Thoracic aorta (tissue), 2 donors: ENCODE measurements at regions not wholly inside any gene's neighbourhood (a gene's known extent, or its start where the extent isn't known, plus 50 kb on each side); places are given as distances from the start of the nearest gene placed in this dataset.

Source experiments
- ATAC-seq: fragments of 150-250 bp; one replicate; pipeline ENCODE4 v1.8.0; 2017; ENCODE audit warnings: low read depth; ENCODE audit not compliant: insufficient number of reproducible peaks, low FRiP score
- DNase-seq: peaks from one replicate; pipeline ENCODE4 v3.0.0-alpha.2; 2020; ENCODE audit warnings: low spot score
- H3K27ac ChIP-seq, 2 donors: fragments of 200-600 bp; sonication (generic); 1 replicate in 1 of 2; 2 replicates in 1 of 2; pipeline ENCODE4 v1.5.1; 2016; ENCODE audit warnings: mild to moderate bottlenecking in 2 of 2, moderate library complexity in 2 of 2
- H3K27me3 ChIP-seq: fragments of 200-600 bp; sonication (generic); replicated peaks from 2 replicates; pipeline ENCODE4 v1.6.0; 2016; ENCODE audit warnings: mild to moderate bottlenecking; ENCODE audit not compliant: insufficient read depth
- H3K36me3 ChIP-seq: fragments of 200-600 bp; sonication (generic); one replicate; pipeline ENCODE4 v1.5.1; 2016
- H3K4me1 ChIP-seq, 2 donors: fragments of 200-600 bp; sonication (generic); 1 replicate in 1 of 2; 2 replicates in 1 of 2; pipeline versions ENCODE4 v1.5.1 to v1.6.0; 2016; ENCODE audit warnings: low read depth in 2 of 2, mild to moderate bottlenecking in 1 of 2; ENCODE audit not compliant: control insufficient read depth in 1 of 2
- H3K4me3 ChIP-seq: fragments of 200-600 bp; sonication (generic); 2 replicates; pipeline ENCODE4 v1.5.1; 2016; ENCODE audit warnings: mild to moderate bottlenecking
- H3K9me3 ChIP-seq: fragments of 200-600 bp; sonication (generic); 2 replicates; pipeline ENCODE4 v1.5.1; 2016
- TF ChIP-seq, protein P1 (sequence below): fragments of 200-600 bp; sonication (generic); IDR thresholded peaks from one replicate; pipeline ENCODE4 v1.5.1; 2019; ENCODE audit warnings: antibody characterized with exemption

DNA sequence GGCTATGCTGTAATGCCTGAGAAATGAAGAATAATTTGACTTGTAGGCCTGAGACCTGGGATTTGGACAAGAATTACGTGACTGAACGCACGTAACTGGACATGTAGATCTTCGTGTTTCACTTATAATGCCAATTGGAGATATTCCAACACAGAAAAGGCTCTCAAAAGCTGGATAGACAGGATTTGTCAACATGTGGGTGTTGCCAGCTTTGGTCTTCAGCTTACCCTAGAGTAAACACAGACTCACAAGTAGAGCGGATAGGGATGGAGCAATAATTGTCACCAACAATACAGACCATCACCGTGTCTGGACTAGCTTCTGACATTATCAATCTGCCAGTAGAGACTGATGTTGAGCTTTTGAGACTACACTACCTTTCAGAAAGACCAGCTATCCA, 1511.0 kb upstream of the ADGRL3 start:
- TF ChIP-seq, protein P1, sequence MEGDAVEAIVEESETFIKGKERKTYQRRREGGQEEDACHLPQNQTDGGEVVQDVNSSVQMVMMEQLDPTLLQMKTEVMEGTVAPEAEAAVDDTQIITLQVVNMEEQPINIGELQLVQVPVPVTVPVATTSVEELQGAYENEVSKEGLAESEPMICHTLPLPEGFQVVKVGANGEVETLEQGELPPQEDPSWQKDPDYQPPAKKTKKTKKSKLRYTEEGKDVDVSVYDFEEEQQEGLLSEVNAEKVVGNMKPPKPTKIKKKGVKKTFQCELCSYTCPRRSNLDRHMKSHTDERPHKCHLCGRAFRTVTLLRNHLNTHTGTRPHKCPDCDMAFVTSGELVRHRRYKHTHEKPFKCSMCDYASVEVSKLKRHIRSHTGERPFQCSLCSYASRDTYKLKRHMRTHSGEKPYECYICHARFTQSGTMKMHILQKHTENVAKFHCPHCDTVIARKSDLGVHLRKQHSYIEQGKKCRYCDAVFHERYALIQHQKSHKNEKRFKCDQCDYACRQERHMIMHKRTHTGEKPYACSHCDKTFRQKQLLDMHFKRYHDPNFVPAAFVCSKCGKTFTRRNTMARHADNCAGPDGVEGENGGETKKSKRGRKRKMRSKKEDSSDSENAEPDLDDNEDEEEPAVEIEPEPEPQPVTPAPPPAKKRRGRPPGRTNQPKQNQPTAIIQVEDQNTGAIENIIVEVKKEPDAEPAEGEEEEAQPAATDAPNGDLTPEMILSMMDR = no peak
- no peak for DNase-seq
- H3K4me3 ChIP-seq = no peak overlapping the region
- no peak overlapping the region for H3K27ac ChIP-seq
- no peaks in the 10 kb centered on the region for H3K4me1 ChIP-seq
- no peak for ATAC-seq
- H3K9me3 ChIP-seq = no peaks in the 10 kb centered on the region
- no peaks in the 10 kb centered on the region for H3K36me3 ChIP-seq
- H3K27me3 ChIP-seq = no peaks in the 10 kb centered on the region

DNA sequence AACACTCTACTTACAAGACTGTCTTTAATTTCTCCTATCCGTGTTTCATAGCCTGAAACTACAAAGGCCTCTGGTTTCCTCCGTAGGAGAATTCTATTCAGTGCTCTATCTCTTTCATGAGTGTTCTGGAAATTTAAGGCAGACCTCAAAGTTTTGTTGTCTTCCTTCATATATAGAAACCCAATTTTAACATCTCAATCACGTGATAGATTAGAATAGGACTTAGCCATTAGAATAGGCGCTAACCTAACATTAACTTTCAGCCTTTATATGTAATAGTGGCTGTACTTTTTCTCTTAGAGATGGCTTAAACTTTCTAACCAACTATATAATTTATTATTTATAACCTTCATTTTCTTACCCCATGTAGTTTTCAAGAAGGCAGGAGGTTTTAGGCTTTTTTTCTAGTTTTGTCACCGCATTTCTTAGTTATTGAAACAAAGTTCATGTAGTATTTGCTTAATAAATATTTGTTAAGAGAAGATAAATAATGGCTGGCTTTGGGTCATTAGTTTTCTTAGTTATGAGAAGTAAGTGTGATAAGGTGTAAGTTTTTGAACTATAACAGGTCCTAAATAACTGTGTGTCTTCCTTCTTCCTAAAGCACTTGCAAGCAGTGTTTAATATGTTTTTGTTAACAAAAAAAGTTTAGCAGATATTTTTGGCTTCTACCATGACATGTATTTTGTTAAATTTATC, 1504.6 kb upstream of the ADGRL3 start:
- no peak for DNase-seq
- Histone ChIP-seq H3K9me3 (no peaks in the 10 kb centered on the region), H3K27me3 (no peaks in the 10 kb centered on the region), H3K27ac (no peak overlapping the region), H3K4me3 (no peak overlapping the region), H3K4me1 (no peaks in the 10 kb centered on the region), H3K36me3 (no peaks in the 10 kb centered on the region)
- ATAC-seq = no peak
- TF ChIP-seq, protein P1 = no peak

DNA sequence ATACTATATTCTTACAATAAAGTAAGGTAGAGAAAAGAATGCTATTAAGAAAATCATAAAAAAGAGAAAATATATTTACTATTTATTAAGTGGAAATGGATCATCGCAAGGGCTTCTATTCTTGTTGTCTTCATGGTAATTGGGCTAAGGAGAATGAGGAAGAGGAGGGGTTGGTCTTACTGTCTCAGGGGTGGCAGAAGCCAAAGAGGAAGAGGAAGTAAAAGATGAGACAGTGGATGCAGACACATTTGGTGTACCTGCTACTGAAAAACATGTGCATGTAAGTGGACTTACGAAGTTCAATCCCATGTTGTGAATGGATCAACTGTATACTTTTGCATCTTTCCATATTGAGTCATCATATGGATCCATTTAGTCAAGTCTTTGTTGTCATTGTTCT, 1502.1 kb upstream of the ADGRL3 start:
- DNase-seq (no peak), ATAC-seq (no peak)
- Histone ChIP-seq H3K27ac (no peak overlapping the region), H3K4me1 (no peaks in the 10 kb centered on the region), H3K9me3 (no peaks in the 10 kb centered on the region), H3K4me3 (no peak overlapping the region), H3K36me3 (no peaks in the 10 kb centered on the region), H3K27me3 (no peaks in the 10 kb centered on the region)
- TF ChIP-seq, protein P1 = no peak

DNA sequence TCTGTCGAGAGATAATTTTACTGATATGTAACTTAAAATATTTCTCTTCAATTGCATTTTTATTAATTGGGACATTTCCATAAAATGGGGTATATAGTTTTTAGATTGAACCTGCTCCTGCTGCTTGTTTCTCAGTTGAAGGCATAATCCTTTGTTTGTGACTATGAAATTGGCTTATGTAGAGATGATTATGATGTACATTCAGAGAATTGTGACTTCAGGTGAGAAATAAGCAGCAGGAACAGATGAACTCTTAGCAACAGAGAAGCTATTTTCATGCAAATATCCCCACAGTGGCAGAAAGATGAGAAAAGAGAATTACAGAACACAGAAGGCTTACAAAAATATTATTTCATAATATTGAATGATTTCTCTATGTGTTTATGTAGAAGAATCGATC, 1499.5 kb upstream of the ADGRL3 start:
- Histone ChIP-seq H3K4me3 (no peak overlapping the region), H3K36me3 (no peaks in the 10 kb centered on the region), H3K9me3 (no peaks in the 10 kb centered on the region), H3K27ac (no peak overlapping the region), H3K27me3 (no peaks in the 10 kb centered on the region), H3K4me1 (no peaks in the 10 kb centered on the region)
- DNase-seq (no peak), ATAC-seq (no peak)
- TF ChIP-seq, protein P1 = no peak

DNA sequence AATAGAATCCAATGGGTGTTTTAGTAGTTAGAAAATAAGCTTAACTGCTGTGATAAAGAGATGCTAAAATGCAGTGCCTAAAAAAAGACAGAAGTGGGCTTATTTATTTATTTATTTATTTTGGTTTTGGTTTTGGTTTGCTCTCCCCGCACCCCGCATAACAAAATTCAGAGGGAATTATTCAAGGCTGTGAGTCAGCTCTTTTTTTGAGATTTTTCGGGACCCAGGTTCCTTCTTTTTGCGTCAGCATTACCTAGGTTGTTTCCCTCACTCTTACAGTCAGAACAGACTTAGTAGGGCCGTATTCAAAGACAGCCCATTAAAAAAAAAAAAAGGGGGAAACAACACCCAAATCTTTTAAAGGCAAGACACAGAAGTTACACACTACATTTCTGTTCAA, 1495.5 kb upstream of the ADGRL3 start:
- TF ChIP-seq, protein P1 = no peak
- ATAC-seq = no peak
- Histone ChIP-seq H3K4me3 (no peak overlapping the region), H3K27me3 (no peaks in the 10 kb centered on the region), H3K9me3 (no peaks in the 10 kb centered on the region), H3K27ac (no peak overlapping the region), H3K36me3 (no peaks in the 10 kb centered on the region), H3K4me1 (no peaks in the 10 kb centered on the region)
- DNase-seq = no peak
